ENCODE measurements at regions not wholly inside any gene's neighbourhood (a gene's known extent, or its start where the extent isn't known, plus 50 kb on each side); places are given as distances from the start of the nearest gene placed in this dataset.
"Not testable (repeated sequence)": the region's sequence is repeated elsewhere in the genome, so short reads cannot be mapped to it uniquely, and the experiment has no call there.

- not testable (repeated sequence) for TF ChIP-seq CTCF, EP300, POLR2A, POLR2AphosphoS5 (IDR thresholded peaks at IDR 0.05)
Measured at GRCh38 chr16:29081829-29082639, 97.2 kb downstream of the LAT start.
